CD1c-positive myeloid dendritic cell (primary cell): ENCODE measurements at regions not wholly inside any gene's neighbourhood (a gene's known extent, or its start where the extent isn't known, plus 50 kb on each side); places are given as distances from the start of the nearest gene placed in this dataset.

Experiments
- DNase-seq: peaks from one replicate; pipeline ENCODE4 v3.0.0-alpha.2; 2016; ENCODE audit errors: extremely low spot score

DNA sequence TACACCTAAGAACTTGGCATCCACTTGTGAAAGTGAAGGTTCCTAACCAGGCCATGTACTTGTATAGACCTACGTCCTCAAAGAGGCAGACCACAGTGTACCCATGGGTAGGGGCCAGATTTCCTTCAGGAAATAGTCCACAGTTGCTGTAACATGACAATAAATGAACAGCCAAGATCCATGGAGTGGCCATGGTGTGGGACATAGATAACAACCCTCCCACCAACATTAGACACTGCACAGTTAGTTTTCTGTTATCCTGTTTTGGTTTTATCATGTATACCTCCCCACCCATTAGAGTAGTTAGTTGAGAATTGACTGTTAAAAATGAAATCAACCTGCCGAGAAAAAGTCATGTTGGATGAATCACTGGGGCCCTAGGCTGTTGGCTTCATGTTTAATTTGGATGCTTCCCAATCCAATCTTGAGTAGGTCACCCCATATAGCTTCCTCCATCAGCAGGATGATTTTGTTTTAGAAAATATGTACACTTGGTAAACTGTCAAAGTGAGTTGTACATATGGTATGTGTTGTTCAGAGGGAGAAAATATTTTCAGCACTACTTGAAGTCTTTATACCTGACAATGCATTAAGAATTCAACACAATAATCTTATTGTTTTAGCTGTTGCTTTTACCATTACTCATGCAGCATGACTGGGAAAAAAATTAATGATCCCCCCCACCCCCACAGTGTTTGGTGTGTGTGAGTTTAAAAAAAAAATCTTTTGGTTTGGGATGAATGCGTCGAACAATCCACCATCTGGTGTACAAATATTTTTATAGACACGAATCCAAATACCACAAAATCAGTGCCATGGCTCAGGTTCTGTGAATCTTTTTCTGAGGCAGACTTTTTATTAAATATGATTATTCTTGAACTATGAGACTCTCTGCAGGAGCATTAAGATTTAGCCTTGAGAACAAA, 88.3 kb upstream of the ARHGAP29 start:
- DNase-seq = no peak

DNA sequence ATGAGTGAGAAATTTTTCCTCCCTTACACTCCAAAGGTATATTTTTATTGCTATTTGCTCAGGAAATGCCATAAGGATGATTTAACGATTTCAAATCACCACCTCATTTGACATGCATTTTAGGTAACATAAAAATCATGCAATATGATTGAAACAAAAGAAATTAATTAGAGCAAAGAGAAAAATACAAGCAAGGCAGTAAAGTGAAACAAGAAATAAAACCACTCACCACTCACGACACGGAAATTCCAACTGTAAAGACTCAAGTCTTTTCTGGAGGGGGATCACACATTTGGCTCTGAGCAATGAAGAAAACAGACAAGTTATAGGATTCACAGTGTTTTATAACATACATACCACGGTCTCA, 86.8 kb upstream of the ARHGAP29 start:
- no peak for DNase-seq

DNA sequence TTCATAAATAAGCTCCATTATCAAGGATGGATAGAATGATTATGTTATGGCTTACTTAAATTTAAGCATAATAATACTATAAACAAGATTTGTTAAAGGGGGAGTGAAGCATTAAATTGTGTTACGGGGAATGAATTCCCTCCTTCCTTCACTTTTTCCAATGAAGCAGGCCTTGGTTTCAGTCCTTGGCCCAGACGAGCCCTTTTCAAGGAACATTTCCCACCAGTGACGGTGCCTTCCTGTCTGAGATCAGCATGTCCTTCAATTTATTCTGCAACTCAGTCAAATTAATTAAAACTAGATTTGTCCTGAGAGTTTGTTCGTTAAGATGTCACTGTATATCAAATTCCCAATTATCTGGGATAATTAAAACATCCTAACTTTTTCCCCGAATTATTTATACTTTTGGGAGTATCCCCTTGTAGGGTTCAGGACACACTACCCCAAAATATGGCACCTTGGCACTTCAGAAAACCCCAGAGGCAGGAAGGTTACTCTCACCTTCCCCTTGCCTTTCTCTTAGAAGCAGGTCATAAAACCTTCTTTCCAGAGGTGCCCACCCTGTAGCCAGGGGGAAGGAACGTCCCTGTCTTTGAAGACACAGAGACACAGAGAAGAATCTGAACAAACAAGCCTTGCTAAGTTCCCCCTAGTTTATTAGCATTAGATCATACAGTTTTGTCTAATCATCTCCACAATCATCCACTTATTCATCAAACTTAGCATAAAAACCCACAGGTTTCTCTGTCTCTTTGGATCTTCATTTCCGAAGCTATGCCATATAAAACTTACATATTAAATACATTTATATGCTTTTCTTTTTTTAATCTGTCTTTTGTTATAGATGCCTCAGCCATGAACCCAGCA, 86.2 kb upstream of the ARHGAP29 start:
- DNase-seq = no peak

DNA sequence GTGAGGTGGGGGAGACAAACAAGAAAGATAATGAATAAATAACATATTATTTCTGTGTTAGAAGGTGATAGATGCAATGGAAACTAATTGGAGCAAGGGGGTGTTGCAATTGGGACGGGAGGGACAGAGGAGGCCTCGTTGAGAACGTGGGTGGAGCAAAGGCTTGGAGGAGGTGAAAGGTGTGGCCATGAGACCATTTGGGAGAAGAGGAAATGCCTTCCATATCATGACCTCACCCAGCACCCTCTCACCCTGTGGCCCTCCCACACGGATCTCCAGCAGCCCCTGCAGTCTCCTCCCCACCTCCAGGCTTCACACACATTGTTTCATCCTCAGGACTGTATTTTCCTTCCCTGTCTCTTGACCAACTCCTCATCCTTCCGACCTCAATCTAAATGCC, 85.3 kb upstream of the ARHGAP29 start:
- no peak for DNase-seq

DNA sequence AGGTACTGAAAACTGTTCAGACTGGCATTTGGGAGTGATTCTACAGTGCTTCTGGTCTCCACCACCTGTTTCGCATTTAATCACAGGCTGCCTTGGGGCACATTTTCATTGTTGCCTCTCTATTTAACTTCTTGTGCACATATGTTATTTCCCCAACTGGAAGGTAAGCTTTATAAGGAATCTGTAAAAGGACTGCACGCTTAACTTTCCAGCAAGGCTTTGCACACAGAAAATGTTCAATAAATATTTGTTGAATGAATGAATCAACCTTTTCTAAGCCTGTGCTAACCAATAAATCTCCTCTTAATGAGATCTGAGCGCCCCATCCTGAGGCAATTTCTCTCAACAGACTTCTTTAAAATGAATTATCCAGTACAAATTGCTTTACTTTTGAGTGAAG, 84.3 kb upstream of the ARHGAP29 start:
- no peak for DNase-seq

DNA sequence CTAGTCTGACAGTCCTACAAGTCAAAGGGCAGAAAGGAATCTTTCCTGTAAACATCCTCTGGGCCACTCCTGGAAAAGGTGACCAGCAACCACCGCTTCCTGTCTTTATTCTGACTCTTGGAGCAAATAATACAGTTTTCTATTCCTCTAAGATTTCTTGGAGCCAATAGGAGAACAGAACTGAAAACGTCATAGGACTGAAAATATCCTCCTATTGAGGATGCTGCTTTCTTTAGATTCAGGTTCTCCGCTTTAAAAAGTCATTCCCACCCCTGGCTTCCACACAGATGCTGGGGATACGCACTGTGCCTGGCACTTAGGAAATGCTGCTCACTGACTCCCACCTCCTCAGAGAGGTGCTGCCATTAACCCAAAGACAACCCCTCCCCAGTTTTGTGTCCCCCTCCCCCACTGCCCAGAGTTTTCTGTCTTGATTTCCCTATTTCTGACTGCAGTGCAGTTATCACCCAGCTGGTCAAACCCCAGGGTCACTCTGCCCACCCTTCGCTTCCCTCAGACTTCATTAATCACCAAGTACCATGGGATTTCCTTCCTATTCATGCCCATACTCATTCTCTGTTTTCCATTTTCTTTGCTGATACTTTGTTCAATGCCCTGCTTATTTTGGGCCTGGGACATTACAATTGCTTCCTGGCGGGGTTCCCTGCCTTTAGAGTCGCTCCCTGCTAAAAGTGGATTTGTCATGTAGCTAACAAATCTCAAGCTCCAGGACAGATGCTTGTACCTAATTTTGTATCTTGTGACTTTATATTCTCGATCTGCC, 82.1 kb upstream of the ARHGAP29 start:
- DNase-seq = no peak

DNA sequence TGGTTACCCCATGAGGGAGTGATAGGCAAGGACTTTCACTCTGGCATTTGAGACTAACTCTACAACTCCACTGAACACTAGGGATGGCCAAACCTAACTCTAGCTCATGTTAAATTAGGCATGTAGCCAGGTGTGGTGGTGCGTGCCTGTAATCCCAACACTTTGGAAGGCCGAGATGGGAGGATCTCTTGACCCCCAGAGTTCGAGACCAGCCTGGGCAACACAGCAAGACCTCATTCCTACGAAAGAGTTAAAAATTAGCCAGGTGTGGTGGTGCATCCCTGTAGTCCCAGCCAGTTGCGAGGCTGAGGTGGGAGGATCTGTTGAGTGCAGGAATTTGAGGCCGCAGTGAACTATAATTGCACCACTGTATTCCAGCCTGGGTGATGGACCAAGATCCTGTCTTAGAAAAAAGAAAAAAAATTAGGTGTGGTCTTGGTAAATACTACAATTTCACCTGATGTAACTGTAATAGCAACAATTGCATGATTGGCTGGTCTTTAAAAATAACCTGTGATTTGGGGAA, 81.2 kb upstream of the ARHGAP29 start:
- no peak for DNase-seq

DNA sequence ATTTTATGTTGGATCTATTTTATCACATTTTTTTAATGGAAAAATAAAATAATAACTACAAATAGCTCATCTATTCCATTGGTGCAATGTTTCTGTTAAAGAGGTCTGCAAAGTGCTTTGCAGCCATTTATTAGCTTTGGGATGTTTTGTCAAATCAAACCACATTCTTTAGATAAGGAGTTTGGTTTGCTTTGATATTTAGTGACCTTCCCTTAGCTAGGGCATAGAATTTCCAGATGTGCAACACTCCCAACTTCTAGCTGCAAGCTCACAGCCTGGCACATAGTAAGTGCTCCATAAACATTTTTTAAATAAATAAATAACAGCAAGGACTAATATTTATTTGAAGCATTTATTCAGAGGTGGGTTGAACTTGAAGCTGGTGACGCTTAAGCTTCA, 80.4 kb upstream of the ARHGAP29 start:
- no peak for DNase-seq

DNA sequence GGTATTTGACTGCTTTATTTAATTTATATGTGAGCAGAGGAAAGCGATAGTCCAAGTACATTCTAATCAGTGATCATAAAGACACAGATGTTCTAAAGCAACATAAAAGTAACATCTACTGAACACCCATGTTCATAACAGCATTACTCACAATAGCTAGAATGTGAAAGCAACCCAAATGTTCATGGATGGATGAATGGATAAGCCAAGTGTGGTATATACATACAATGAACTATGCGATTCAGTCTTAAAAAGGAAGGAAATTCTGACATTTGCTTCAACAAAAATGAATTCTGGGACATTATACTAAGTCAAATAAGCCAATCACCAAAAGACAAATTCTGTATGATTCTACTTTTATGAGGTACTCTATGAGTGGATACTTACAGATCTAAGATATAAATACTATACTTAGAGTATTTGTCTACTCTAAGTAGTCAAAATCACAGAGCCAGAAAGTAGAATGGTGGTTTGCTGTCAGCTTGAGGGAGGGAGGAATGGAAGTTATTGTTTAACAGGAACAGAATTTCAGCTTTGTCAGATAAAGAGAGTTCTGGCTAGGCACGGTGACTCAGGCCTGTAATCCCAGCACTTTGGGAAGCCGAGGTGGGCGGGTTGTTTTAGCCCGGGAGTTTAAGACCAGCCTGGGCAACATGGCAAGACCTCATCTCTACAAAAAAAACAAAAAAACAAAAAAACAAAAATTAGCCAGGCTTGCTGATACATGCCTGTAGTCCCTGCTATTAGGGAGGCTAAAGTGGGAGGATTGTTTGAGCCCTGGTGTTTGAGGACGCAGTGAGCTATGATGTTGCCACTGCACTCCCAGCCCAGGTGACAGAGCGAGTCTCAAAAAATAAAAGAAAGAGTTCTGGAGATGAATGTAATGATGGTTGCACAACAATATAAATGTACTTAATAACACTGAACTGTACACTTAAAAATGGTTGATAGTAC, 79.7 kb upstream of the ARHGAP29 start:
- DNase-seq = no peak

DNA sequence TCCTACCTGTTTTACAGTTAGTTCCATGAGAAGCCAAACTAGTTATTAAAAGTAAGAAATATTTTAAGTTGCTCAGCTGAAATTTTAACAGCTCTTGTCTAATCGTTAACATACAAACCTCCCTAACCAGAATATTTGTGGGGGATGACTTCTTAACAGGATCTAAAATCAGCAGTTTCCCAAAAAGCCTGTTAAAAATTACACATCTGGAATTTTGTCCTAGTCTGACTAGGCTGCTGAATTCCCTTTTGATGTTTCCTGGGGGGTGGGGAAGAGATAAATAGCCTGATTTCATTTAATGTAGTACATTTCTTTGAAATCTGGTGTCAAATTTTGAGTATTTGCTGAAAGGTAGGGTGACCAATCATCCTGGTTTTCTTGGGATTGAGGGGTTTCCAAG, 78.8 kb upstream of the ARHGAP29 start:
- DNase-seq = no peak

DNA sequence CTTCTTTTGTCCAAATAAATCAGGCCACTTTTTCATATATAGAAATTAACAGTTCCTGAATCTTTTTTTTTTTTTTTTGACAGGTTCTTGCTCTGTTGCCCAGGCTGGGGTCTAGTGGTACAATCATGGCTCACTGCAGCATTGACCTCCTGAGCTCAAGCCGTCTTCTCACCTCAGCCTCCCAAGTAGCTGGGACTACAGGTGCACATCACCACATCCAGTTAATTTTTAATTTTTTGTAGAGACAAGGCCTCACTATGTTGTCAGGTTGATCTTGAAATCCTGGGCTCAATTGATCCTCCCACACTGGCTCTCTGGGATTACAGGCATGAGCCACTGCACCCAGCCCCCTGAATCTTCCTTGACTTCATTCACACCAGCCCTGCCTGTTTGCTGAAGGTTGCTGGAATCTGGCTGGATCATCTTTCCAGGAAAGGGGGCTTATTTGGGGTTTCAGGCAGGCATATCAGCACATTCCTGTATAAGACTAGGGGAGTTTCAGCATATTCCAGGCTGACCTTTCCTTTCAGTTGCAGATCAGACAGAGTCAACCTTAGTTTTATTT, 78.2 kb upstream of the ARHGAP29 start:
- DNase-seq = no peak

DNA sequence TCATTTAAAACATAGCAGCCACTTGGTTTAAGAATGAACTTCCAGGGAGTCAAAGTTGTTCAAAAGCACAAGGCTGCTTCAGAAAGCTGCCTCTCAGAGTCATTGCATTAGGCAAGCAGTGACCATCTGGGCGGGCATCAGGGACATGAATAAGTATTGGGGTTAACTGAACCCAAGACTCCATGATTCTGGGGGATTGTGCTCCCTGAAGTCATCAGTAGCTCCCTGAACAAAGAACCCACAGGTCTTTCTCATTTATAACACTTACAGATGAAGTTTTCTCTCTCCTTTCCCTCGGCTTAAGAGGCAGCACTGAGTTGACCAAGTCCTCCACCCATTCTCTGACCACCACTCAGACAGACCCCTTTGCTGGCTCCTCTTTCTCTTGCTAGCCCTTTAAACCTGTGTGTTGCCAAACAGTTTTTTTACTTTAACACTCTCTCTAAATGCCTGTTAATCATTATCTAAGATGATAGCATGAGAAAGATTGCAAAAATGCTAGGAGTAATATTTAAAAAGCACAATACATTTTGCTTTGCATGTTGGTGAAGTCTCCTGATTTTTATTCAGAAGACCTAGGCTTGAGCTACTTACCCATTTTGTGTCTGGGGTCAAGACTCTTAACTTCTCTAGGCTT, 77.0 kb upstream of the ARHGAP29 start:
- DNase-seq = no peak

DNA sequence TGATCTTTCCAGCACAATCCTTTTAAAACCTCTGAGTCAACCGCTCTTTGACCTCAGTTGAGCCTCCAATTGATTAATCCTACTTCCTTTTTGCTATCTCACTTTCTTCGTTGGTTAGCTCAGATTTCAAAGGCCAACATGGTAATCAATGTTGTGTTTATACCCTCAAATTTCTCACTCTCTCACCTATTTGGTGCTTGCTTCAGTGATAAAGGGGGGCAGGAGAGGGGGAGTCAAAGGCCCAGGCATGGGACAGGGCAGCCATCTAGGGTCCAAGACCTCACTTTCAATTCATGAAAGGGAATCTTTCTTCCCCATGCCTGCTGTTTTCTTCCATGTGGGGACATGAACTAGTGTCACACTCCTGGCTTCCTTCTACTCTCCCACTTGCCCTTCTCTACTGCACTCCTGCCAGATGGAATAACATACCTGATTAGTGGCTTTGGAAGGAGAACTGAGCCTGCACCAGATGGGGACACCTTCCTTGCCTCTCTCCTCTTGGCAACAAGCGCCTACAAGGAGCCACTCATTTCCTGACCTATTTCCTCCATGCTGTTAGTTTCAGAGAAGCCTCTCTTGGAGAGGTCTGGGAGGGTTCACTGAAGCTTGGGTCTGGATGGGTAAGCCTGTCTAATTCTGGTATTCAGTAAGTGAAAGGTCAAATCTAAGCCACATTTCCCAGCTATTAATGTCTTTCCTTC, 73.3 kb upstream of the ARHGAP29 start:
- no peak for DNase-seq

DNA sequence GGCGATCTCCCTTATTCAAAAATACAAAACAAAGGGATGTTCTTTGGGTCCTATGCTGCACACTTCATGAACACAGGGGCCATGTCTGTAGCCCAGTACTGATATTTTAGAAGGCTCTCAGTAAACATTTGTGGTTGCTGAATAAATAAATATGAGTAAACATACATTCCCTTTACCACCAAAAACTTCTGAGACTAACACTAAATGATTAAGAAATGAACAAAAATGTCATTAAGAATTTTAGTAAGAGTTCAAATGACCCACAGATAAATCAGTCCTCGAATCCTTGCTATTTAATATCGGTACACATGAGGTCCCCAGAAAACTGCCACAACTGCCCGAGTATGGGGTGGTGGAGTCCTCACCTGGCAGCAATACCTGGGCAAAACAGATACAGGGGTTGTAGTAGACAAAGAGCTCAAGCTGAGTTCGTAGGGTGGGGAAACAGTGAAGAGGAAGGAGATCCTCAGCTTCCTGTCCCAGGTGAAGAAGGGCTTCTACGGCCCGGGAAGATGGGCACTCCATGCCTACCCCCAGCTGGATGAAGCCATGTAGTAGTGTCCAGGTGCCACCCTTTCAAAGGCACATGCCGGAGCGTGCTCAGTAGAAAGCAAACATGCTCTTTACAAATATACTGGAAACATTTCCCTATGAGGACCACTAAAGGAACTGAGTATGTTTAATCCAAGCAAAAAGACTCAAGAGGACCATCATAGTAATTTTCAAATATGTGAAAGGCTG, 72.6 kb upstream of the ARHGAP29 start:
- no peak for DNase-seq

DNA sequence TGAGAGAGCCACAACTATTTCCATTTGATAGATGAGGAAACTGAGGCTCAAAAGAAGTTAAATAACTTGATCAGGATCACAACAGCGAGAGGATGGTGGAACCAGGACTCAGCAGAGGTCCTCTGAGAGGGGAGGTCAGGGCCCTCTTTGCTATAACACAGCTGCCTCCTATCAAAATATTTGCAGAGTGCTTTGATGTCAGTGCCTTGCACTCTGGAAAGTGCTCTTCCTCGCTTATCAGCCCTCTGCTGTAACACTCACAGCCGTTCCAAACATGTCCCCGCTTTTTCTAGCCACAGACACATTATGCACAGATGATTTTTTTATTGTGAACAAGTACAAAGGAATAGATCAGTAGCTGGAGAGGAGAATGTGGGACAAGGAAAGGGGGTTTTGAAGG, 71.8 kb upstream of the ARHGAP29 start:
- DNase-seq = no peak

DNA sequence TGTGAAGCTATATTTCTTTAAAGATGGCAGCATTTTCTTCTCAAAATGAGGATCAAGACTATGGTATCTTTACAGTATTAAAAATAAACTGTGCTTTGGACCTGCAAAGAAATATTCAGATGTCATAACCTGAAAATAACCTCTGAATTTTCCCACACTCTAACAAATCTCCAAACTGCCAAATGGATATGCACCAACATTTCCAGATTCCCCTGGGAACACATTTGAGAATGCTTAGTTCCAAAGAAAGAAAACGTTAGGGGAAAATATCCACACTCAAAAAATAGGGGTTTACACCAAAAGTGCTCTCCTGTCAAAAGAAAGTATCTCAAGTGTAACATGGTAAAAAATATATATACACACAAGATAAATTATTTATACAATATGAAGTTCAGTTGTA, 69.1 kb upstream of the ARHGAP29 start:
- no peak for DNase-seq

DNA sequence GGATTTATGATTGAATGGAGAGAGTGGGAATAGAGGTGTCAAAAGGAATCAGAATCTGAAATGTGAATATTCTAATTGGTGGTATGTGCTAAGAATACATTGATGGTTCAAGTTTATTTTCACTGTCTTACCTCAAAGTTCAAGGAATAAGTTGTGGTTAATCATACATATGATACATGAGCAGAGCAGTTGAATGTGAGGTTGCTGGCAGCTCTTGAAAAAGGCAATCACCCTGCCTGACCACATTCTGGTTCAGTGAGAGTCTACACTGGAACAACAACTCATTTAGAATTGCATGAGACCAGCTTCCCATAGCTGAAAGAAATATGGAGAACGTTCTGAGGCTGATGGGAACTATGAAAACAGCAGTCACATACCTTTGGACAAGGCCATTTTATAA, 68.3 kb upstream of the ARHGAP29 start:
- DNase-seq = no peak

DNA sequence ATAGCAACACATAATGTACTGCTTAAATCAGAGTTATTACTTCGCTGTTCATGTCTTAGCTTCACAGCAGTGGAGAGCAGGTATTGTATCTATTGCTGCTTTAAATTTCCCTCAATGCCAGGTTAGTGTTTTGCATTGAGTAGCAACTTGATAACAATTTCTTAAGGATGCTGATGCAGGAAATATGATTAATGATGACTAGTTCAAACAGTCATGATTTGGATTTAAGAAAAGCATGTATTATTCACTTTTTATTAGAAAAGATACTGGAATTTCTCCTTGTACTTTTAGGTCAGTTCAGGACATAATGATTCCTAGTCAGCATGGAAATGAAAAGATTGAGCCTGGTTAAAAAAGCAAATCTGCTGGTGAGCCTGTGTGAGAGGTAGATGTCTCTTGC, 67.2 kb upstream of the ARHGAP29 start:
- DNase-seq = no peak

DNA sequence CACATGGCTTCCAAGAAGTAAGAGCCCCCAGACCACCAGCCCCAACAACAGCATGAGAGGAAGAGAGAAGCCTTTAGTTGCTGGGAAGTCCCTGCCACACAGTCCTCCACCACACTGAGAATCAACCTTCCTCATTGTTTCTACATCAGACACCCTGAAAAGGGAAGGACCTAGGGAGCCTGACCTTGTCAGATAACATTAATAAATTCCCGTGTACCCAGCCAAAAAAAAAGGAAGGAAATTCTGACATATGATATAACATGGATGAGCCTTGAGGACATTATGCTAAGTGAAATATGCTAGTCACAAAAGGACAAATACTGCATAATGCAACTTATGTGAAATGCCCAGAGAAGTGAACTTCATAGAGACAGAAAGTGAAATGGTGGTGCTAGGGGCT, 65.6 kb upstream of the ARHGAP29 start:
- peak; percentile 63 for DNase-seq
